ENCODE measurements at regions not wholly inside any gene's neighbourhood (a gene's known extent, or its start where the extent isn't known, plus 50 kb on each side); places are given as distances from the start of the nearest gene placed in this dataset.

GRCh38 chr11:112785719-112786118, 175.5 kb upstream of the NCAM1 start:
- Histone ChIP-seq H3K27ac (ENCODE audit: low read depth, low read length) (no peak overlapping the region), H3K9ac (ENCODE audit: low read depth, low read length) (no peak overlapping the region), H3K4me1 (ENCODE audit: insufficient read depth, low read length) (0 out of 2 replicates have a peak, but pooled peaks cover 5% of the 10 kb centered on the region), H3K36me3 (ENCODE audit: insufficient read depth, low read length) (no peaks in the 10 kb centered on the region), H3K27me3 (ENCODE audit: insufficient read depth, low read length) (no peaks in the 10 kb centered on the region), H3K4me3 (ENCODE audit: low read length) (no peak overlapping the region), H3K9me3 (ENCODE audit: insufficient read depth, low read depth, low read length) (no peaks in the 10 kb centered on the region)
- 89% methylated on average over 3 of the region's 3 CpGs for WGBS

GRCh38 chr11:112786196-112786595, 175.0 kb upstream of the NCAM1 start:
- H3K27me3 ChIP-seq (ENCODE audit: insufficient read depth, low read length), result no peaks in the 10 kb centered on the region
- no peaks in the 10 kb centered on the region for H3K9me3 ChIP-seq (ENCODE audit: insufficient read depth, low read depth, low read length)
- no peak overlapping the region for H3K9ac ChIP-seq (ENCODE audit: low read depth, low read length)
- 0 out of 2 replicates have a peak, but pooled peaks cover 3% of the 10 kb centered on the region for H3K4me1 ChIP-seq (ENCODE audit: insufficient read depth, low read length)
- H3K27ac ChIP-seq (ENCODE audit: low read depth, low read length), result no peak overlapping the region
- 100% methylated on average over 2 of the region's 3 CpGs for WGBS
- H3K4me3 ChIP-seq (ENCODE audit: low read length), result no peak overlapping the region
- no peaks in the 10 kb centered on the region for H3K36me3 ChIP-seq (ENCODE audit: insufficient read depth, low read length)

- Histone ChIP-seq H3K4me1 (ENCODE audit: insufficient read depth, low read length) (no peaks in the 10 kb centered on the region), H3K9ac (ENCODE audit: low read depth, low read length) (no peak overlapping the region), H3K27me3 (ENCODE audit: insufficient read depth, low read length) (no peaks in the 10 kb centered on the region), H3K36me3 (ENCODE audit: insufficient read depth, low read length) (no peaks in the 10 kb centered on the region), H3K27ac (ENCODE audit: low read depth, low read length) (no peak overlapping the region), H3K4me3 (ENCODE audit: low read length) (no peak overlapping the region), H3K9me3 (ENCODE audit: insufficient read depth, low read depth, low read length) (no peaks in the 10 kb centered on the region)
- 90% methylated on average over 5 of the region's 5 CpGs for WGBS
Observed at GRCh38 chr11:112786886-112787530, 174.2 kb upstream of the NCAM1 start.

- Histone ChIP-seq H3K4me3 (ENCODE audit: low read length) (no peak overlapping the region), H3K9me3 (ENCODE audit: insufficient read depth, low read depth, low read length) (no peaks in the 10 kb centered on the region), H3K36me3 (ENCODE audit: insufficient read depth, low read length) (no peaks in the 10 kb centered on the region), H3K27me3 (ENCODE audit: insufficient read depth, low read length) (no peaks in the 10 kb centered on the region), H3K27ac (ENCODE audit: low read depth, low read length) (no peak overlapping the region), H3K4me1 (ENCODE audit: insufficient read depth, low read length) (no peaks in the 10 kb centered on the region), H3K9ac (ENCODE audit: low read depth, low read length) (no peak overlapping the region)
- WGBS, result 93% methylated on average over 2 of the region's 3 CpGs
Observed at GRCh38 chr11:112789481-112789880, 171.7 kb upstream of the NCAM1 start.

GRCh38 chr11:112790286-112790685, 170.9 kb upstream of the NCAM1 start:
- WGBS, result 98% methylated on average over 3 of the region's 3 CpGs
- no peaks in the 10 kb centered on the region for H3K4me1 ChIP-seq (ENCODE audit: insufficient read depth, low read length)

GRCh38 chr11:112792070-112792469, 169.2 kb upstream of the NCAM1 start:
- no peak overlapping the region for H3K9ac ChIP-seq (ENCODE audit: low read depth, low read length)
- H3K36me3 ChIP-seq (ENCODE audit: insufficient read depth, low read length), result no peaks in the 10 kb centered on the region
- no peaks in the 10 kb centered on the region for H3K9me3 ChIP-seq (ENCODE audit: insufficient read depth, low read depth, low read length)
- H3K27ac ChIP-seq (ENCODE audit: low read depth, low read length), result no peak overlapping the region
- peaks cover 9% of the 10 kb centered on the region; the same call in 1 of the 2 replicates for H3K4me1 ChIP-seq (ENCODE audit: insufficient read depth, low read length)
- WGBS, result 99% methylated on average over 5 of the region's 5 CpGs
- H3K27me3 ChIP-seq (ENCODE audit: insufficient read depth, low read length), result no peaks in the 10 kb centered on the region
- no peak overlapping the region for H3K4me3 ChIP-seq (ENCODE audit: low read length)

More at GRCh38 chr11:112790286-112790685, 170.9 kb upstream of the NCAM1 start:
- Histone ChIP-seq H3K36me3 (ENCODE audit: insufficient read depth, low read length) (no peaks in the 10 kb centered on the region), H3K27ac (ENCODE audit: low read depth, low read length) (no peak overlapping the region), H3K9ac (ENCODE audit: low read depth, low read length) (no peak overlapping the region), H3K4me3 (ENCODE audit: low read length) (no peak overlapping the region), H3K27me3 (ENCODE audit: insufficient read depth, low read length) (no peaks in the 10 kb centered on the region), H3K9me3 (ENCODE audit: insufficient read depth, low read depth, low read length) (no peaks in the 10 kb centered on the region)

GRCh38 chr11:112793416-112793815, 167.8 kb upstream of the NCAM1 start:
- Histone ChIP-seq H3K4me3 (ENCODE audit: low read length) (no peak overlapping the region), H3K4me1 (ENCODE audit: insufficient read depth, low read length) (peaks cover 20% of the 10 kb centered on the region), H3K9me3 (ENCODE audit: insufficient read depth, low read depth, low read length) (no peaks in the 10 kb centered on the region), H3K9ac (ENCODE audit: low read depth, low read length) (no peak overlapping the region), H3K27ac (ENCODE audit: low read depth, low read length) (no peak overlapping the region), H3K27me3 (ENCODE audit: insufficient read depth, low read length) (no peaks in the 10 kb centered on the region), H3K36me3 (ENCODE audit: insufficient read depth, low read length) (no peaks in the 10 kb centered on the region)
- WGBS, result 90% methylated on average over 1 of the region's 1 CpG

GRCh38 chr11:112794331-112794846, 166.8 kb upstream of the NCAM1 start:
- H3K36me3 ChIP-seq (ENCODE audit: insufficient read depth, low read length), result no peaks in the 10 kb centered on the region
- whole genome bisulfite sequencing, result 100% methylated on average over 2 of the region's 2 CpGs

GRCh38 chr11:112795142-112795815, 165.9 kb upstream of the NCAM1 start:
- H3K9ac ChIP-seq (ENCODE audit: low read depth, low read length), result no peak overlapping the region

More at GRCh38 chr11:112794331-112794846, 166.8 kb upstream of the NCAM1 start:
- Histone ChIP-seq H3K4me1 (ENCODE audit: insufficient read depth, low read length) (peaks cover 20% of the 10 kb centered on the region), H3K9ac (ENCODE audit: low read depth, low read length) (no peak overlapping the region), H3K9me3 (ENCODE audit: insufficient read depth, low read depth, low read length) (no peaks in the 10 kb centered on the region), H3K27ac (ENCODE audit: low read depth, low read length) (no peak overlapping the region), H3K27me3 (ENCODE audit: insufficient read depth, low read length) (no peaks in the 10 kb centered on the region), H3K4me3 (ENCODE audit: low read length) (no peak overlapping the region)

GRCh38 chr11:112795911-112796649, 165.1 kb upstream of the NCAM1 start:
- Histone ChIP-seq H3K27ac (ENCODE audit: low read depth, low read length) (no peak overlapping the region), H3K27me3 (ENCODE audit: insufficient read depth, low read length) (no peaks in the 10 kb centered on the region), H3K9ac (ENCODE audit: low read depth, low read length) (no peak overlapping the region), H3K9me3 (ENCODE audit: insufficient read depth, low read depth, low read length) (no peaks in the 10 kb centered on the region), H3K4me3 (ENCODE audit: low read length) (no peak overlapping the region), H3K4me1 (ENCODE audit: insufficient read depth, low read length) (peaks cover 20% of the 10 kb centered on the region), H3K36me3 (ENCODE audit: insufficient read depth, low read length) (no peaks in the 10 kb centered on the region)
- WGBS, result 78% methylated on average over 15 of the region's 17 CpGs

More at GRCh38 chr11:112795142-112795815, 165.9 kb upstream of the NCAM1 start:
- Histone ChIP-seq H3K36me3 (ENCODE audit: insufficient read depth, low read length) (no peaks in the 10 kb centered on the region), H3K27ac (ENCODE audit: low read depth, low read length) (no peak overlapping the region), H3K9me3 (ENCODE audit: insufficient read depth, low read depth, low read length) (no peaks in the 10 kb centered on the region), H3K4me1 (ENCODE audit: insufficient read depth, low read length) (peaks cover 20% of the 10 kb centered on the region), H3K27me3 (ENCODE audit: insufficient read depth, low read length) (no peaks in the 10 kb centered on the region), H3K4me3 (ENCODE audit: low read length) (no peak overlapping the region)
- WGBS, result 87% methylated on average over 14 of the region's 14 CpGs

GRCh38 chr11:112797092-112797491, 164.1 kb upstream of the NCAM1 start:
- Histone ChIP-seq H3K9ac (ENCODE audit: low read depth, low read length) (peak overlapping the region; percentile 43; the same call in 1 of the 2 replicates), H3K9me3 (ENCODE audit: insufficient read depth, low read depth, low read length) (no peaks in the 10 kb centered on the region), H3K4me3 (ENCODE audit: low read length) (no peak overlapping the region), H3K4me1 (ENCODE audit: insufficient read depth, low read length) (peaks cover 20% of the 10 kb centered on the region), H3K36me3 (ENCODE audit: insufficient read depth, low read length) (no peaks in the 10 kb centered on the region), H3K27me3 (ENCODE audit: insufficient read depth, low read length) (no peaks in the 10 kb centered on the region), H3K27ac (ENCODE audit: low read depth, low read length) (peak overlapping the region; percentile 58; the same call in 1 of the 2 replicates)
- 6% methylated on average over 2 of the region's 2 CpGs for WGBS

All from HUES64 (cell line).